GM19372 (cell line): ENCODE measurements at regions not wholly inside any gene's neighbourhood (a gene's known extent, or its start where the extent isn't known, plus 50 kb on each side); places are given as distances from the start of the nearest gene placed in this dataset.

ENCODE experiments used
- ATAC-seq: cut with Tn5 transposase; IDR thresholded peaks from one replicate; pipeline ENCODE4 v1.9.1; 2021; ENCODE audit warnings: mild to moderate bottlenecking, low read depth, moderate library complexity; ENCODE audit not compliant: unreplicated experiment

- ATAC-seq, result no peak
Measured at GRCh38 chr14:97457575-97458085, 660.4 kb downstream of the VRK1 start.

- ATAC-seq, result no peak
Measured at GRCh38 chr14:97458255-97458654, 661.1 kb downstream of the VRK1 start.

GRCh38 chr14:97458661-97459579 is 661.7 kb downstream of the VRK1 start:
- no peak for ATAC-seq

GRCh38 chr14:97462081-97462480 is 664.9 kb downstream of the VRK1 start:
- ATAC-seq, result no peak

- ATAC-seq, result no peak
Measured at GRCh38 chr14:97468220-97468619, 671.0 kb downstream of the VRK1 start.

GRCh38 chr14:97477353-97477752 is 680.2 kb downstream of the VRK1 start:
- no peak for ATAC-seq

GRCh38 chr14:97485201-97485600 is 688.0 kb downstream of the VRK1 start:
- ATAC-seq, result no peak

- no peak for ATAC-seq
Measured at GRCh38 chr14:97486601-97487120, 689.5 kb downstream of the VRK1 start.

GRCh38 chr14:97489750-97490149 is 692.6 kb downstream of the VRK1 start:
- no peak for ATAC-seq

GRCh38 chr14:97490521-97491070 is 693.4 kb downstream of the VRK1 start:
- no peak for ATAC-seq

GRCh38 chr14:97491697-97492096 is 694.5 kb downstream of the VRK1 start:
- ATAC-seq, result no peak

GRCh38 chr14:97499790-97500481 is 702.8 kb downstream of the VRK1 start:
- no peak for ATAC-seq

GRCh38 chr14:97506626-97507025 is 709.4 kb downstream of the VRK1 start:
- no peak for ATAC-seq

GRCh38 chr14:97513891-97514290 is 716.7 kb downstream of the VRK1 start:
- no peak for ATAC-seq

GRCh38 chr14:97517566-97518234 is 720.5 kb downstream of the VRK1 start:
- no peak for ATAC-seq

- no peak for ATAC-seq
Measured at GRCh38 chr14:97523936-97524335, 726.8 kb downstream of the VRK1 start.

GRCh38 chr14:97524589-97525319 is 727.6 kb downstream of the VRK1 start:
- no peak for ATAC-seq

GRCh38 chr14:97527993-97528392 is 730.8 kb downstream of the VRK1 start:
- ATAC-seq, result no peak

- no peak for ATAC-seq
Measured at GRCh38 chr14:97532052-97532451, 734.9 kb downstream of the VRK1 start.

- no peak for ATAC-seq
Measured at GRCh38 chr14:97536421-97536820, 739.2 kb downstream of the VRK1 start.
